Right lobe of liver (tissue), 4 donors: ENCODE measurements at regions not wholly inside any gene's neighbourhood (a gene's known extent, or its start where the extent isn't known, plus 50 kb on each side); places are given as distances from the start of the nearest gene placed in this dataset.

ENCODE experiments used
- POLR2A ChIP-seq: fragments of 450-650 bp; IDR thresholded peaks from one replicate; pipeline ENCODE4 v1.6.1; 2017; ENCODE audit warnings: antibody characterized with exemption, mild to moderate bottlenecking
- TF ChIP-seq, protein P1 (sequence below), 4 donors: fragments of 200-600 bp in 3 of 4; fragments of 450-650 bp in 1 of 4; IDR thresholded peaks; one replicate each; pipeline versions ENCODE4 v1.5.1 to v1.8.0; 2016 to 2022; ENCODE audit warnings: antibody characterized with exemption in 4 of 4, mild to moderate bottlenecking in 2 of 4
- donor health status: DM: no; HTN: no; CAD: no.
- donor health status: DM: no; HTN: no; CAD: no.
- donor health status: DM: no; HTN: yes; CAD: no.

DNA sequence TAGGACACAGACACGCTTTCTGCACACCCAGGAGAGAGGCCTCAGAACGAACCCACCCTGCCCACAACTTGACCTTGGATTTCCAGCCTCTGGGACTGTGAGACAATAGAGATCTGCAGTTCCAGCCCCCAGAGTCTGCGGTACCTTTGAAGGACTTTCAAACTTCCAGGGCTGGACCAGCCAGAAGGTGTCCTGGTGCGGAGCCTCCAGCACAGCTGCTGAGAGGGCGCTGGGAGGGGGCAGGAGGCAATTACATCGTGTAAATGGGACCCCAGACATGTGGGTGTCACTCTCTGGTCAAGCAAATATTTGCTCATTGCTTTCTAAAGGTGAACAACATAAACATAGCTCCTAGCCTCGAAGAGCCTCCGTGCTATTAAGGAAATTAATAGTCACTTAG, 58.7 kb upstream of the ACTRT2 start:
- TF ChIP-seq, protein P1, sequence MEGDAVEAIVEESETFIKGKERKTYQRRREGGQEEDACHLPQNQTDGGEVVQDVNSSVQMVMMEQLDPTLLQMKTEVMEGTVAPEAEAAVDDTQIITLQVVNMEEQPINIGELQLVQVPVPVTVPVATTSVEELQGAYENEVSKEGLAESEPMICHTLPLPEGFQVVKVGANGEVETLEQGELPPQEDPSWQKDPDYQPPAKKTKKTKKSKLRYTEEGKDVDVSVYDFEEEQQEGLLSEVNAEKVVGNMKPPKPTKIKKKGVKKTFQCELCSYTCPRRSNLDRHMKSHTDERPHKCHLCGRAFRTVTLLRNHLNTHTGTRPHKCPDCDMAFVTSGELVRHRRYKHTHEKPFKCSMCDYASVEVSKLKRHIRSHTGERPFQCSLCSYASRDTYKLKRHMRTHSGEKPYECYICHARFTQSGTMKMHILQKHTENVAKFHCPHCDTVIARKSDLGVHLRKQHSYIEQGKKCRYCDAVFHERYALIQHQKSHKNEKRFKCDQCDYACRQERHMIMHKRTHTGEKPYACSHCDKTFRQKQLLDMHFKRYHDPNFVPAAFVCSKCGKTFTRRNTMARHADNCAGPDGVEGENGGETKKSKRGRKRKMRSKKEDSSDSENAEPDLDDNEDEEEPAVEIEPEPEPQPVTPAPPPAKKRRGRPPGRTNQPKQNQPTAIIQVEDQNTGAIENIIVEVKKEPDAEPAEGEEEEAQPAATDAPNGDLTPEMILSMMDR (IDR thresholded peaks at IDR 0.05): no peak
- no peak for TF ChIP-seq POLR2A
